ENCODE measurements at regions not wholly inside any gene's neighbourhood (a gene's known extent, or its start where the extent isn't known, plus 50 kb on each side); places are given as distances from the start of the nearest gene placed in this dataset.

DNA sequence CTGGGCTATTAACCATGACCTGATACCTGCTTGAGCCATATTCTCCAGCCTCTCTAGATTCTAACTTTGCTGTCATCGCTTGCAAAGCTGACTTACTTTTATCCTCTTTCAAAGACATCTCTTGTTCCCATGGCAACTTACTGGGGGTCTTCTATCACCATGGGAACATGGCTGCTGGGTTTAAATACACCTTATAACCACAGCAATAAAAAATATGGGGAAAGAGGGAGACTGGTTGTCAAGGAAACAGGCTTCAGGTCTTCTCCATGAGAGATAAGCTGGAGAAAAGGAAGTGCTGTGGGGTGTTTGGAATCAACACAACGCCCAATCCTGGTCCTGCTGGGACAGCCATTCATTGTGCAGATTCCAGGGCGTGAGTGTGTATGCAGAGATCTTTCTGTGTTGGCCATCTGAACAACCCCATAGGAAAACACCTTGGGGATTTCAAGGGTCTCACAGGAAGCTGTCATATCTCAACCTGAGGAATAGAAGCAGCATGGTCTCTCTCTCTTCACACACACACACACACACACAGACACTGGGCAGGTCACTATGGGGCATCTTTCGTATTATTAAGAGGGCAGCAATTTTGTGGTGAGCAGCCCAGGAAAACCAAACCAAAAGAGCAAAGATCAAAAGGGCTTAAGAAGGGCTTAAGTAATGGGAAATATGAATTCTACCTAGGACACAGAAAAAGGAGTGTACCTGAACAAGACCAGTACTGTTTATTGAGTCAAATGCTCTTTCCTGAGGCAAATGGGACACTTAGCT is 344.7 kb upstream of the NCAM1 start:
- TF ChIP-seq, protein P1, sequence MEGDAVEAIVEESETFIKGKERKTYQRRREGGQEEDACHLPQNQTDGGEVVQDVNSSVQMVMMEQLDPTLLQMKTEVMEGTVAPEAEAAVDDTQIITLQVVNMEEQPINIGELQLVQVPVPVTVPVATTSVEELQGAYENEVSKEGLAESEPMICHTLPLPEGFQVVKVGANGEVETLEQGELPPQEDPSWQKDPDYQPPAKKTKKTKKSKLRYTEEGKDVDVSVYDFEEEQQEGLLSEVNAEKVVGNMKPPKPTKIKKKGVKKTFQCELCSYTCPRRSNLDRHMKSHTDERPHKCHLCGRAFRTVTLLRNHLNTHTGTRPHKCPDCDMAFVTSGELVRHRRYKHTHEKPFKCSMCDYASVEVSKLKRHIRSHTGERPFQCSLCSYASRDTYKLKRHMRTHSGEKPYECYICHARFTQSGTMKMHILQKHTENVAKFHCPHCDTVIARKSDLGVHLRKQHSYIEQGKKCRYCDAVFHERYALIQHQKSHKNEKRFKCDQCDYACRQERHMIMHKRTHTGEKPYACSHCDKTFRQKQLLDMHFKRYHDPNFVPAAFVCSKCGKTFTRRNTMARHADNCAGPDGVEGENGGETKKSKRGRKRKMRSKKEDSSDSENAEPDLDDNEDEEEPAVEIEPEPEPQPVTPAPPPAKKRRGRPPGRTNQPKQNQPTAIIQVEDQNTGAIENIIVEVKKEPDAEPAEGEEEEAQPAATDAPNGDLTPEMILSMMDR (conservative IDR thresholded peaks at IDR 0.05 in 1 of 2, IDR thresholded peaks at IDR 0.05 in 1 of 2; ENCODE audit: extremely low read depth in 1 of 2, insufficient read depth in 1 of 2, low read depth in 1 of 2, low read length in 2 of 2), result no peak
- no peak for TF ChIP-seq EZH2 (IDR thresholded peaks at IDR 0.05; ENCODE audit: borderline replicate concordance, low read length)
